GM12874 (cell line): ENCODE measurements at regions not wholly inside any gene's neighbourhood (a gene's known extent, or its start where the extent isn't known, plus 50 kb on each side); places are given as distances from the start of the nearest gene placed in this dataset.

Experiments used
- TF ChIP-seq, protein P1 (sequence below): IDR thresholded peaks from 2 replicates; pipeline ENCODE4 v1.5.1; 2011; ENCODE audit warnings: low read depth, mild to moderate bottlenecking, control low read depth, low read length, moderate library complexity; ENCODE audit not compliant: insufficient read depth

DNA sequence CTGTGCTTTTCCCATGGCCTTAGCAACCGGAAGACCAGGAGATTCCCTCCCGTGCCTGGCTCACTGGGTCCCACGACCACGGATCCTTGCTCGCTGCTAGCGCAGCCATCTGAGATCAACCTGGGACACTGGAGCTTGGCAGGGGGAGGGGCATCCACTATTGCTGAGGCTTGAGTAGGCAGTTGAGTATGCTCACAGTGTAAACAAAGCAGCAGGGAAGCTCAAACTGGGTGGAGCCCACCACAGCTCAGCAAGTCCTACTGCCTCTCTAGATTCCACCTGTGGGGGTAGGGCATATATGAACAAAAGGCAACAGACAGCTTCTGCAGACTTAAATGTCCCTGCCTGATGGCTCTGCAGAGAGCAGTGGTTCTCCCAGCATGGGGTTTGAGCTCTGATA, 697.0 kb downstream of the SORCS1 start:
- TF ChIP-seq, protein P1, sequence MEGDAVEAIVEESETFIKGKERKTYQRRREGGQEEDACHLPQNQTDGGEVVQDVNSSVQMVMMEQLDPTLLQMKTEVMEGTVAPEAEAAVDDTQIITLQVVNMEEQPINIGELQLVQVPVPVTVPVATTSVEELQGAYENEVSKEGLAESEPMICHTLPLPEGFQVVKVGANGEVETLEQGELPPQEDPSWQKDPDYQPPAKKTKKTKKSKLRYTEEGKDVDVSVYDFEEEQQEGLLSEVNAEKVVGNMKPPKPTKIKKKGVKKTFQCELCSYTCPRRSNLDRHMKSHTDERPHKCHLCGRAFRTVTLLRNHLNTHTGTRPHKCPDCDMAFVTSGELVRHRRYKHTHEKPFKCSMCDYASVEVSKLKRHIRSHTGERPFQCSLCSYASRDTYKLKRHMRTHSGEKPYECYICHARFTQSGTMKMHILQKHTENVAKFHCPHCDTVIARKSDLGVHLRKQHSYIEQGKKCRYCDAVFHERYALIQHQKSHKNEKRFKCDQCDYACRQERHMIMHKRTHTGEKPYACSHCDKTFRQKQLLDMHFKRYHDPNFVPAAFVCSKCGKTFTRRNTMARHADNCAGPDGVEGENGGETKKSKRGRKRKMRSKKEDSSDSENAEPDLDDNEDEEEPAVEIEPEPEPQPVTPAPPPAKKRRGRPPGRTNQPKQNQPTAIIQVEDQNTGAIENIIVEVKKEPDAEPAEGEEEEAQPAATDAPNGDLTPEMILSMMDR: no peak

- TF ChIP-seq, protein P1: no peak
Measured at GRCh38 chr10:106457522-106457921, 707.0 kb downstream of the SORCS1 start.

- TF ChIP-seq, protein P1: no peak
Measured at GRCh38 chr10:106454233-106454632, 710.3 kb downstream of the SORCS1 start.

DNA sequence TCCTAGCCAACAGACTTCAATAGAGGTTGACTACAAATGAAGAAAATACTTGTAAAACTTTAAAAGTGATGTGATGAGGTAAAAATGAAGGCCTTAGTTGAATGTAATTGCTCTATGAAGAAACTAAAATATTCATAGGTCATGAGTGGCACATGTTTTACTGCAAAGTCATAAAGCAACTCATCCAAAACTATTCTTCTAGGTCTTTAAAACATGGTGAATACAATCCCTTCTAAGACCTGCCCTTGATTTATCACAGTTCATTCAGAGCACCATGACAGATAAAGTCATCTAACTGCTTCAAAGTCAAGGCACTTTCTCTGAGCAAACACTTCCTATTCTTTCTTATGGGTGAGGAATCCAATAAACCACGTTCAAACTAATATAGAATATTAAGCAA, 713.5 kb downstream of the SORCS1 start:
- TF ChIP-seq, protein P1: no peak

- TF ChIP-seq, protein P1: no peak
Measured at GRCh38 chr10:106446920-106447319, 717.6 kb downstream of the SORCS1 start.

GRCh38 chr10:106442223-106442622, 722.3 kb downstream of the SORCS1 start:
- TF ChIP-seq, protein P1: no peak

DNA sequence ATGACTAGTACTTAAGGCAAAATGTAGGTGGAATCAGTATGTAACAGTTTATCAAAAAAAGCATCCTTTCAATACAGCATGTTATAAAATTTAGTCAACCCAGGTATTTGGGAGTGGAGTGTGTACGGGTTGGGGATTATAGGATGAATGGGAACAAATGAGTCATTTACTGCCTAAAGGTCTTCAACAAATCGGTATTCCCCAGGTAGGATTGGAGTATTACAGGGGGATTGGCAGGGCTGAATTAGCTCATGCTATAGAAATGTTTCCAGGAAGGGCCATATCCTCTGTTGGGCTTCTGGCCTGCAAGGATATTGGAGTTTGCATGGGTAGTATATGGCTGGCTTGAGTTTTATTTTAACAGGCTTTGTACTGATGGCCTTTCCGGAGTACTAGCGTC, 723.7 kb downstream of the SORCS1 start:
- TF ChIP-seq, protein P1: no peak

GRCh38 chr10:106440355-106440754, 724.2 kb downstream of the SORCS1 start:
- TF ChIP-seq, protein P1: no peak
